Subcutaneous abdominal adipose tissue (tissue), 5 donors: ENCODE measurements at regions not wholly inside any gene's neighbourhood (a gene's known extent, or its start where the extent isn't known, plus 50 kb on each side); places are given as distances from the start of the nearest gene placed in this dataset.
"Not testable (repeated sequence)": the region's sequence is repeated elsewhere in the genome, so short reads cannot be mapped to it uniquely, and the experiment has no call there.

ENCODE experiments used
- H3K27ac ChIP-seq: one replicate; pipeline ENCODE4 v1.7.0; 2013; ENCODE audit warnings: low read depth, mild to moderate bottlenecking, inconsistent platforms, low read length, moderate library complexity
- H3K27me3 ChIP-seq, 5 donors: one replicate each; pipeline ENCODE4 v1.7.0; 2013; ENCODE audit warnings: low read length in 5 of 5, inconsistent platforms in 1 of 5; ENCODE audit not compliant: control insufficient read depth in 5 of 5, insufficient read depth in 4 of 5
- H3K36me3 ChIP-seq, 5 donors: one replicate each; pipeline ENCODE4 v1.7.0; 2013; ENCODE audit warnings: low read length in 5 of 5; ENCODE audit not compliant: control insufficient read depth in 5 of 5, insufficient read depth in 5 of 5
- H3K4me1 ChIP-seq, 5 donors: one replicate each; pipeline ENCODE4 v1.7.0; 2013; ENCODE audit warnings: low read length in 5 of 5, mild to moderate bottlenecking in 3 of 5, moderate library complexity in 1 of 5; ENCODE audit not compliant: control insufficient read depth in 5 of 5, insufficient read depth in 5 of 5
- H3K4me3 ChIP-seq, 5 donors: one replicate each; pipeline ENCODE4 v1.7.0; 2013; ENCODE audit warnings: low read length in 5 of 5, low read depth in 1 of 5
- H3K9ac ChIP-seq, 5 donors: one replicate each; pipeline ENCODE4 v1.7.0; 2013; ENCODE audit warnings: low read length in 5 of 5, mild to moderate bottlenecking in 4 of 5, moderate library complexity in 3 of 5
- H3K9me3 ChIP-seq, 5 donors: one replicate each; pipeline ENCODE4 v1.7.0; 2013; ENCODE audit warnings: low read length in 5 of 5; ENCODE audit not compliant: control insufficient read depth in 5 of 5
- donor health status: healthy.
- donor health status: healthy.
- donor health status: healthy.
- donor health status: healthy.
- donor health status: healthy.

DNA sequence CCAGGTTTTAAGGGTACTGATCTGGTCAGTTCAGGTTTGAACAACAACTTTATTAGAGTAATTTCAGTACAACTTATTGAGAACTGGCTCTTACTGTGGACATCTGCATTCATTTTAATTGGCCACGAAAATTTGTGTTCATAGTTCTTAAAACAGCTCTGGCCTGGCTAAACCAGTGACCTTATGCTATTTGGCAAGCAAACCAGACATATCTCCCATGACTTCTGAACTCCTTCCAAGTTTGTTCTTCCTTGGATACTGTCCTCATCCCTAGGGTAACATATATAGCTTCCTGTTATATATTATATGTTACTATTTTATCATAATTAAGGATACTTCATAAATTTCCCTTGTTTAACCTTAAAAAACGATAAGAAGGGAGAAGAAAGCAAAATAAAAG, 841.9 kb downstream of the TRAM1L1 start:
- Histone ChIP-seq H3K4me3 (no peak overlapping the region), H3K27me3 (no peaks in the 10 kb centered on the region), H3K9me3 (no peaks in the 10 kb centered on the region), H3K27ac (no peak overlapping the region), H3K9ac (no peak overlapping the region), H3K4me1 (no peaks in the 10 kb centered on the region), H3K36me3 (no peaks in the 10 kb centered on the region)

- Histone ChIP-seq H3K9me3 (no peaks in the 10 kb centered on the region), H3K9ac (no peak overlapping the region), H3K27ac (no peak overlapping the region), H3K36me3 (no peaks in the 10 kb centered on the region), H3K4me1 (no peaks in the 10 kb centered on the region), H3K27me3 (no peaks in the 10 kb centered on the region), H3K4me3 (no peak overlapping the region)
Measured at GRCh38 chr4:116233971-116234370, 851.4 kb downstream of the TRAM1L1 start.

GRCh38 chr4:116231999-116232398, 853.4 kb downstream of the TRAM1L1 start:
- not testable (repeated sequence) for H3K4me1 ChIP-seq, H3K36me3 ChIP-seq, H3K4me3 ChIP-seq, H3K9ac ChIP-seq, H3K27me3 ChIP-seq, H3K9me3 ChIP-seq, H3K27ac ChIP-seq

- no peak overlapping the region for H3K9ac ChIP-seq
- H3K36me3 ChIP-seq, result no peaks in the 10 kb centered on the region
- H3K9me3 ChIP-seq, result no peaks in the 10 kb centered on the region
- H3K4me1 ChIP-seq, result no peaks in the 10 kb centered on the region
- no peak overlapping the region for H3K4me3 ChIP-seq
- no peak overlapping the region for H3K27ac ChIP-seq
- no peaks in the 10 kb centered on the region for H3K27me3 ChIP-seq
Measured at GRCh38 chr4:116229420-116229819, 856.0 kb downstream of the TRAM1L1 start.

DNA sequence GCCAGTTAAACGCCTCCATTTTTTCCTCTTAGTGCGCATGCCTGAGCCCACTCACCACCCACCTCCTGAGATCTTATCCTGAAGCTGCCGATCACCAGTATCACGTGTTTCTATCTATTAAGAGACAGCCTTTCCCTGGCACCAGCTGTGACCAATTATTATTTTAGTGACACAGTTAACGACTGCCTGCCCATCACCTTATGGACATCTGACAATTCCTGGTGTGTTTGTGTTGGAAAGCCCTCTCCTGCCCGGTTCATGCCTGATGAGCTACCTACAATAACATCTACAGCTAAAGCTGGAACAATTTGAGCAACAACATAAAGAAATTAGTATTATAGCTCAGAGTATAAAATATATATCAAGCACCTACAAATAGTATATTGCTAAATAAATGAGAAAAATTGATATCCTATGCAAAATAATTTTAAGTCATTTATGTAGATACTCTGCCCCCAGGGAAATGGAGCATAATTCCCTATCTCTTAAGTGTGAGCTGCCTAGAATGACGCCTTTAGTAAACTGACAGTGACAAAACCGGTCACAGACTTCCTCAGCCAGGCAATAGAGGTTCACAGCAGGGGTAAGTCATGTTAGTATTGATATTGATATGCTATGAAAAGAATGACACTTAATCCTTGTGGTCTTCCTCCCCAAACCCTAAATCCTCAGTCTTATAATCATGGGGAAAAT, 862.2 kb downstream of the TRAM1L1 start:
- Histone ChIP-seq H3K27me3 (no peaks in the 10 kb centered on the region), H3K27ac (no peak overlapping the region), H3K36me3 (no peaks in the 10 kb centered on the region), H3K9me3 (no peaks in the 10 kb centered on the region), H3K9ac (no peak overlapping the region), H3K4me1 (no peaks in the 10 kb centered on the region), H3K4me3 (no peak overlapping the region)

GRCh38 chr4:116217781-116218180, 867.6 kb downstream of the TRAM1L1 start:
- H3K4me3 ChIP-seq, result no peak overlapping the region
- H3K36me3 ChIP-seq, result no peaks in the 10 kb centered on the region
- no peak overlapping the region for H3K9ac ChIP-seq
- H3K27me3 ChIP-seq, result no peaks in the 10 kb centered on the region
- H3K9me3 ChIP-seq, result no peaks in the 10 kb centered on the region
- H3K27ac ChIP-seq, result no peak overlapping the region
- no peaks in the 10 kb centered on the region for H3K4me1 ChIP-seq

DNA sequence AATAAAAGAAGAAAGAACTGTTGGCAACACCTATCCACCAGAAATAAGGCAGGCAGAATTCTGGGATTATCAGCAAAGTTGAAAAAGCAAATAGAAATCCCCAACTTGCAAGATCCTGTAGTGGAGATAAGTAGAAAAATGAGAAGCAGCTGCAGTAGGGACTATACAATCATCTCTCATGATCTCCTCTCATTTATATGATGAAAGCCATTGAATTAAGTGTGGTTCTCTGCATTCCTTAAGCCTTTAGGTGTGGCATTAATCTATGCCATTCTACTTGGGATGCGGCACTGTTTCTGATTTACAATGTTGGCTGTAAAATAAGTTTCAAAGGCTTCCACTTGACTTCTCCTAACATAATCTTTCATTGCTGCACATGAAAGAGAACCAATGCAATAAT, 869.8 kb downstream of the TRAM1L1 start:
- no peaks in the 10 kb centered on the region for H3K27me3 ChIP-seq
- no peaks in the 10 kb centered on the region for H3K36me3 ChIP-seq
- no peak overlapping the region for H3K4me3 ChIP-seq
- H3K27ac ChIP-seq, result no peak overlapping the region
- H3K9ac ChIP-seq, result no peak overlapping the region
- no peaks in the 10 kb centered on the region for H3K4me1 ChIP-seq
- no peaks in the 10 kb centered on the region for H3K9me3 ChIP-seq

- H3K27me3 ChIP-seq, result no peaks in the 10 kb centered on the region
- no peaks in the 10 kb centered on the region for H3K36me3 ChIP-seq
- no peaks in the 10 kb centered on the region for H3K4me1 ChIP-seq
- no peaks in the 10 kb centered on the region for H3K9me3 ChIP-seq
- H3K4me3 ChIP-seq, result no peak overlapping the region
- H3K9ac ChIP-seq, result no peak overlapping the region
- no peak overlapping the region for H3K27ac ChIP-seq
Measured at GRCh38 chr4:116202524-116202923, 882.9 kb downstream of the TRAM1L1 start.

GRCh38 chr4:116197317-116197809, 888.0 kb downstream of the TRAM1L1 start:
- H3K27ac ChIP-seq, result no peak overlapping the region
- no peaks in the 10 kb centered on the region for H3K4me1 ChIP-seq
- no peaks in the 10 kb centered on the region for H3K27me3 ChIP-seq
- H3K4me3 ChIP-seq, result no peak overlapping the region
- no peaks in the 10 kb centered on the region for H3K36me3 ChIP-seq
- H3K9ac ChIP-seq, result no peak overlapping the region
- no peaks in the 10 kb centered on the region for H3K9me3 ChIP-seq

DNA sequence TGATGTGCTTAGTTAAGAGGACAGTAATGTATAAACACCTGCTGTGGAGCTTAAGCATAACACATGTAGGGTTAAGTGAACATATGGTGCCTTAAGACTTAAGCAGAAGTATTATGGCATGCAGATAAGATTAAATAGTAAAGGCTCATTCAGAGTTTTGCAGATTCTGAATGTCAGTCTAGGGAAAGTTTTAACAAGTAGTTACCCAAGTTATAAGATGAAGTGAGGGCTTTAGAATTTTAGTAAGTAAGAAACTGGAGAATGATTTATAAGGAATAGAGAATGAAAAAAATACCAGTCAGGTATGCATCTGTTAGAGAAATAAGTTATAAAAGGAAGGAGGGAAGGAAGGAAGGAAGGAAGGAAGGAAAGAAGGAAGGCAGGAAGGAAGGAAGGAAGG, 902.1 kb downstream of the TRAM1L1 start:
- Histone ChIP-seq H3K4me1 (peaks cover 0 to 2% (median 0%) of the 10 kb centered on the region in 5 donors), H3K4me3 (no peak overlapping the region), H3K36me3 (no peaks in the 10 kb centered on the region), H3K9ac (no peak overlapping the region), H3K9me3 (no peaks in the 10 kb centered on the region), H3K27ac (no peak overlapping the region), H3K27me3 (no peaks in the 10 kb centered on the region)
